HCT116 (cell line): ENCODE measurements at regions not wholly inside any gene's neighbourhood (a gene's known extent, or its start where the extent isn't known, plus 50 kb on each side); places are given as distances from the start of the nearest gene placed in this dataset.

Experiments
- ATAC-seq: fragments of 200-7000 bp; cut with Tn5 transposase; 2 replicates; pipeline ENCODE4 v1.9.1; 2020; ENCODE audit warnings: mild to moderate bottlenecking, moderate library complexity
- BruUV-seq: library from RNA; stranded (reverse); fragments of 400-500 nt; replicated peaks from 2 replicates; lab custom pipeline; 2021; lab: Mats Ljungman, UMichigan
- CTCF ChIA-PET: fragments of 300-600 bp; sonication (Branson Sonifier 250); formaldehyde crosslinking; loops from one replicate; lab custom pipeline; 2021; ENCODE audit warnings: antibody characterized with exemption; lab: Charles Lee
- POLR2A ChIA-PET: fragments of 300-600, 350-600 bp; sonication (Branson Sonifier 250); formaldehyde crosslinking; loops from one replicate; lab custom pipeline; 2021; ENCODE audit warnings: antibody characterized with exemption; lab: Charles Lee
- RAD21 ChIA-PET, 2 experiments: fragments of 300-600 bp; sonication (Branson Sonifier 250); formaldehyde crosslinking; loops; one replicate each; lab custom pipeline; 2023; ENCODE audit warnings: low total read pairs in 2 of 2; ENCODE audit not compliant: uncharacterized antibody in 2 of 2, unreplicated experiment in 2 of 2, low non-redundant PET in 1 of 2; lab: Charles Lee
- DNase-seq: peaks from one replicate; pipeline ENCODE4 v3.0.0-alpha.2; 2010; ENCODE audit warnings: low read depth, low spot score
- H2AFZ ChIP-seq: fragments of 200-600 bp; shearing (Covaris generic), sonication (generic); 2 replicates; pipeline ENCODE4 v1.6.1; 2017; ENCODE audit warnings: low read depth, mixed run types, mixed read lengths, antibody characterized with exemption, low read length; ENCODE audit not compliant: poor library complexity, severe bottlenecking
- H3K27ac ChIP-seq: 2 replicates; pipeline ENCODE4 v1.5.1; 2012; ENCODE audit warnings: low read depth, low read length
- H3K27me3 ChIP-seq: fragments of 200-600 bp; sonication (generic); 2 replicates; pipeline ENCODE4 v1.6.1; 2016; ENCODE audit warnings: mixed run types, low read length, mixed read lengths; ENCODE audit not compliant: insufficient read depth
- H3K36me3 ChIP-seq, 2 experiments: fragments of 200-500 bp in 1 of 2; fragments of 200-600 bp in 1 of 2; sonication (Bioruptor generic) in 1 of 2; sonication (generic) in 1 of 2; 2 replicates each; pipeline versions ENCODE4 v1.5.1 to v1.6.1; 2014 to 2016; ENCODE audit warnings: low read length in 2 of 2, inconsistent platforms in 1 of 2, mixed read lengths in 1 of 2, mixed run types in 1 of 2; ENCODE audit not compliant: insufficient read depth in 2 of 2, control insufficient read depth in 1 of 2
- H3K4me1 ChIP-seq, 2 experiments: fragments of 200-600 bp in 1 of 2; sonication (generic) in 1 of 2; 2 replicates each; pipeline versions ENCODE4 v1.5.1 to v1.6.1; 2012 to 2017; ENCODE audit warnings: low read length in 2 of 2, inconsistent platforms in 1 of 2, mild to moderate bottlenecking in 1 of 2, mixed read lengths in 1 of 2, mixed run types in 1 of 2, moderate library complexity in 1 of 2; ENCODE audit not compliant: insufficient read depth in 2 of 2, control insufficient read depth in 1 of 2
- H3K4me2 ChIP-seq: fragments of 200-600 bp; sonication (generic); 2 replicates; pipeline ENCODE4 v1.6.1; 2017; ENCODE audit warnings: mixed run types, low read length, mixed read lengths
- H3K4me3 ChIP-seq, 2 experiments: fragments of 200-600 bp in 1 of 2; sonication (generic) in 1 of 2; replicated peaks in 1 of 2; 2 replicates each; pipeline ENCODE4 v1.5.1; 2011 to 2016; ENCODE audit warnings: low read length in 2 of 2, control low read depth in 1 of 2, low read depth in 1 of 2, mild to moderate bottlenecking in 1 of 2, mixed read lengths in 1 of 2, mixed run types in 1 of 2
- H3K79me2 ChIP-seq: fragments of 200-600 bp; sonication (generic); 2 replicates; pipeline ENCODE4 v1.6.1; 2017; ENCODE audit warnings: mild to moderate bottlenecking, mixed run types, low read length, moderate library complexity, mixed read lengths; ENCODE audit not compliant: insufficient read depth
- H3K9ac ChIP-seq: fragments of 200-600 bp; sonication (generic); 2 replicates; pipeline ENCODE4 v1.6.1; 2016; ENCODE audit warnings: low read length, mixed read lengths
- H3K9me2 ChIP-seq: fragments of 200-600 bp; sonication (generic), shearing (Covaris generic); 2 replicates; pipeline ENCODE4 v1.6.1; 2017; ENCODE audit warnings: mixed run types, mild to moderate bottlenecking, moderate library complexity; ENCODE audit not compliant: insufficient read depth
- H3K9me3 ChIP-seq, 2 experiments: fragments of 200-500 bp in 1 of 2; fragments of 200-600 bp in 1 of 2; sonication (Bioruptor generic) in 1 of 2; sonication (generic) in 1 of 2; 2 replicates each; pipeline ENCODE4 v1.6.1; 2014 to 2017; ENCODE audit warnings: low read length in 2 of 2, mixed read lengths in 2 of 2, inconsistent platforms in 1 of 2, low read depth in 1 of 2, mild to moderate bottlenecking in 1 of 2, mixed run types in 1 of 2, moderate library complexity in 1 of 2; ENCODE audit not compliant: control insufficient read depth in 1 of 2, insufficient read depth in 1 of 2
- H4K20me1 ChIP-seq: fragments of 200-600 bp; sonication (generic), shearing (Covaris generic); 2 replicates; pipeline ENCODE4 v1.6.1; 2017; ENCODE audit warnings: mixed run types, mild to moderate bottlenecking, moderate library complexity; ENCODE audit not compliant: insufficient read depth
- CEBPB ChIP-seq: IDR thresholded peaks from 2 replicates; pipeline ENCODE4 v1.6.1; 2012; ENCODE audit warnings: low read depth
- ELF1 ChIP-seq: IDR thresholded peaks from 2 replicates; pipeline ENCODE4 v1.6.1; 2012; ENCODE audit warnings: low read depth, borderline replicate concordance
- EZH2phosphoT487 ChIP-seq: fragments of 200-600 bp; IDR thresholded peaks from 2 replicates; pipeline ENCODE4 v1.6.1; 2018; ENCODE audit warnings: antibody characterized with exemption, borderline replicate concordance
- FOSL1 ChIP-seq: IDR thresholded peaks from 2 replicates; pipeline ENCODE4 v1.6.1; 2012; ENCODE audit warnings: low read depth
- POLR2AphosphoS5 ChIP-seq: IDR thresholded peaks from 2 replicates; pipeline ENCODE4 v1.6.1; 2011; ENCODE audit warnings: mild to moderate bottlenecking, low read depth, low read length, moderate library complexity
- SRF ChIP-seq: IDR thresholded peaks from 2 replicates; pipeline ENCODE4 v1.6.1; 2012; ENCODE audit warnings: low read depth
- TCF7L2 ChIP-seq: IDR thresholded peaks from 2 replicates; pipeline ENCODE4 v1.7.0; 2011; ENCODE audit warnings: borderline replicate concordance, inconsistent platforms; ENCODE audit not compliant: insufficient read depth, insufficient read length; ENCODE audit errors: extremely low read depth
- ZNF274 ChIP-seq: fragments of 200-500 bp; sonication (Bioruptor generic); IDR thresholded peaks from 2 replicates; pipeline ENCODE4 v1.6.1; 2014; ENCODE audit warnings: mild to moderate bottlenecking, low read depth, low read length, inconsistent platforms
- intact Hi-C: fragments of 100-400 bp; cut with micrococcal nuclease; formaldehyde crosslinking; loops from 2 replicates; pipeline ENCODE4 v1.10.0; 2022
- TF ChIP-seq, protein P1 (sequence below): IDR thresholded peaks from 2 replicates; pipeline ENCODE4 v1.6.1; 2012; ENCODE audit warnings: low read depth
- TF ChIP-seq, protein P2 (sequence below): IDR thresholded peaks from 2 replicates; pipeline ENCODE4 v1.6.1; 2012

DNA sequence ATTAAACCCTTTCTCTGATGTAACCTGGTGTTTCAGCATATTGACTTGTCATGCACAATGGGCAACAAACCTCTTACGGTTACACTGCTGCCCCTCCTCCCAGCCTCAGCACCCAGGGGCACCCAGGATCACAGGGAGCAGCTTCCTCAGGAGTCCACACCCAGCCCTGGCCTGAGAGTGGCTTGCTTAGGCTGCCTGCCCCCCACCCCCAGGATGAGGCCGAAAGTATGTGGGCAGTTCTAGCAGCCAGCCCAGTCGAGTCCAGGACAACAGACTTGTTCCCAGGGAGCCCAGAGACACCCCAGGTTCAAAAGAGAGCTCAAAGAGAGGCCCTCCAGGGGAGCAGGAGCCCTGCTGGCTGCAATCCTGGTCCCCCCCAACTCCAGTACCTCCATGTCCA is 108.1 kb upstream of the THY1 start:
- H3K27me3 ChIP-seq, result no peaks in the 10 kb centered on the region
- ATAC-seq (no peak), DNase-seq (no peak)
- no peak overlapping the region for H3K9ac ChIP-seq
- no peaks in the 10 kb centered on the region for H3K9me2 ChIP-seq
- no peak overlapping the region for H3K4me2 ChIP-seq
- TF ChIP-seq FOSL1 (no peak), CEBPB (no peak), ZNF274 (no peak), SRF (no peak), ELF1 (no peak), TCF7L2 (no peak), POLR2AphosphoS5 (no peak), EZH2phosphoT487 (no peak)
- TF ChIP-seq, protein P1, sequence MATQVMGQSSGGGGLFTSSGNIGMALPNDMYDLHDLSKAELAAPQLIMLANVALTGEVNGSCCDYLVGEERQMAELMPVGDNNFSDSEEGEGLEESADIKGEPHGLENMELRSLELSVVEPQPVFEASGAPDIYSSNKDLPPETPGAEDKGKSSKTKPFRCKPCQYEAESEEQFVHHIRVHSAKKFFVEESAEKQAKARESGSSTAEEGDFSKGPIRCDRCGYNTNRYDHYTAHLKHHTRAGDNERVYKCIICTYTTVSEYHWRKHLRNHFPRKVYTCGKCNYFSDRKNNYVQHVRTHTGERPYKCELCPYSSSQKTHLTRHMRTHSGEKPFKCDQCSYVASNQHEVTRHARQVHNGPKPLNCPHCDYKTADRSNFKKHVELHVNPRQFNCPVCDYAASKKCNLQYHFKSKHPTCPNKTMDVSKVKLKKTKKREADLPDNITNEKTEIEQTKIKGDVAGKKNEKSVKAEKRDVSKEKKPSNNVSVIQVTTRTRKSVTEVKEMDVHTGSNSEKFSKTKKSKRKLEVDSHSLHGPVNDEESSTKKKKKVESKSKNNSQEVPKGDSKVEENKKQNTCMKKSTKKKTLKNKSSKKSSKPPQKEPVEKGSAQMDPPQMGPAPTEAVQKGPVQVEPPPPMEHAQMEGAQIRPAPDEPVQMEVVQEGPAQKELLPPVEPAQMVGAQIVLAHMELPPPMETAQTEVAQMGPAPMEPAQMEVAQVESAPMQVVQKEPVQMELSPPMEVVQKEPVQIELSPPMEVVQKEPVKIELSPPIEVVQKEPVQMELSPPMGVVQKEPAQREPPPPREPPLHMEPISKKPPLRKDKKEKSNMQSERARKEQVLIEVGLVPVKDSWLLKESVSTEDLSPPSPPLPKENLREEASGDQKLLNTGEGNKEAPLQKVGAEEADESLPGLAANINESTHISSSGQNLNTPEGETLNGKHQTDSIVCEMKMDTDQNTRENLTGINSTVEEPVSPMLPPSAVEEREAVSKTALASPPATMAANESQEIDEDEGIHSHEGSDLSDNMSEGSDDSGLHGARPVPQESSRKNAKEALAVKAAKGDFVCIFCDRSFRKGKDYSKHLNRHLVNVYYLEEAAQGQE, result no peak
- TF ChIP-seq, protein P2, sequence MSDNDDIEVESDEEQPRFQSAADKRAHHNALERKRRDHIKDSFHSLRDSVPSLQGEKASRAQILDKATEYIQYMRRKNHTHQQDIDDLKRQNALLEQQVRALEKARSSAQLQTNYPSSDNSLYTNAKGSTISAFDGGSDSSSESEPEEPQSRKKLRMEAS, result no peak
- H3K4me3 ChIP-seq, result no peak overlapping the region
- H3K9me3 ChIP-seq, result no peaks in the 10 kb centered on the region
- no peaks in the 10 kb centered on the region for H4K20me1 ChIP-seq
- BruUV-seq, result no TSS peak
- RAD21 ChIA-PET, result no interaction called here
- H3K27ac ChIP-seq, result no peak overlapping the region
- intact Hi-C loops, result no loop called here
- H2AFZ ChIP-seq, result no peak overlapping the region
- peaks cover 0 to 6% of the 10 kb centered on the region in 2 experiments; a peak in 1 of 4 replicates for H3K4me1 ChIP-seq
- POLR2A ChIA-PET, result no interaction called here
- no peaks in the 10 kb centered on the region for H3K79me2 ChIP-seq
- H3K36me3 ChIP-seq, result no peaks in the 10 kb centered on the region
- CTCF ChIA-PET, result no interaction called here
